Naive B cell (primary cell): ENCODE measurements at regions not wholly inside any gene's neighbourhood (a gene's known extent, or its start where the extent isn't known, plus 50 kb on each side); places are given as distances from the start of the nearest gene placed in this dataset.
"Not testable (repeated sequence)": the region's sequence is repeated elsewhere in the genome, so short reads cannot be mapped to it uniquely, and the experiment has no call there.

Experiments used
- ATAC-seq, 2 donors: fragments of 150-1000 bp; cut with Tn5 transposase; 2 replicates each; pipeline ENCODE4 v1.10.0; 2021; ENCODE audit warnings: low read depth in 2 of 2, mild to moderate bottlenecking in 2 of 2, moderate library complexity in 2 of 2
- DNase-seq: peaks from one replicate; pipeline ENCODE4 v3.0.0; 2022
- H3K27ac Mint-ChIP-seq, 6 donors: one replicate each; pipeline ENCODE4 v1.8.0; 2020 to 2022; ENCODE audit warnings: mild to moderate bottlenecking in 6 of 6, mixed read lengths in 6 of 6, moderate library complexity in 5 of 6, inconsistent platforms in 2 of 6
- H3K27me3 Mint-ChIP-seq, 3 donors: one replicate each; pipeline ENCODE4 v1.8.0; 2021 to 2022; ENCODE audit warnings: mixed read lengths in 3 of 3, mild to moderate bottlenecking in 1 of 3
- H3K36me3 Mint-ChIP-seq, 2 donors: one replicate each; pipeline ENCODE4 v1.8.0; 2020 to 2022; ENCODE audit warnings: mixed read lengths in 2 of 2, inconsistent platforms in 1 of 2, mild to moderate bottlenecking in 1 of 2
- H3K4me1 Mint-ChIP-seq, 3 donors: one replicate each; pipeline ENCODE4 v1.8.0; 2020 to 2022; ENCODE audit warnings: mixed read lengths in 3 of 3, inconsistent platforms in 1 of 3, mild to moderate bottlenecking in 1 of 3, moderate library complexity in 1 of 3
- H3K4me3 Mint-ChIP-seq, 8 donors: one replicate each; pipeline ENCODE4 v1.8.0; 2020 to 2022; ENCODE audit warnings: mild to moderate bottlenecking in 8 of 8, mixed read lengths in 8 of 8, moderate library complexity in 8 of 8, inconsistent platforms in 2 of 8
- H3K9me3 Mint-ChIP-seq, 7 donors: one replicate each; pipeline ENCODE4 v1.8.0; 2020 to 2022; ENCODE audit warnings: mixed read lengths in 7 of 7, mild to moderate bottlenecking in 5 of 7, inconsistent platforms in 2 of 7, moderate library complexity in 1 of 7

DNA sequence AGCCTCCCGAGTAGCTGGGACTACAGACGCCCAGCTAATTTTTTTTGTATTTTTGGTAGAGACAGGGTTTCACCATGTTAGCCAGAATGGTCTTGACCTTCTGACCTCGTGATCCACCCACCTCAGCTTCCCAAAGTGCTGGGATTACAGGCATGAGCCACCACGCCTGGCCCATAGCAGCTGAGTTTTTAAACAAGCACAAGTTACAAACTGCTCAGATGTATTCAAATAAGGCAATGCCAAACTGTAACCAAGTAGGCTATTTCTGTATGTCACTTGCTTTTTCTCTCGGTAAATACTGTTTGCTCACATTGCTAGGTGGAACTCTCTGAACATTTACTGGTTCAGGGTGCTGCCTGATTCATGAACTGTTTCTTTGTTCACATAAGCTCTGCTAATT, 799.3 kb upstream of the NUDT12 start:
- H3K27me3 Mint-ChIP-seq, result no peaks in the 10 kb centered on the region
- H3K9me3 Mint-ChIP-seq, result peaks cover 0 to 4% (median 0%) of the 10 kb centered on the region in 7 donors
- no peak overlapping the region for H3K27ac Mint-ChIP-seq
- H3K4me3 Mint-ChIP-seq, result no peak overlapping the region
- no peak for ATAC-seq
- no peak for DNase-seq
- no peaks in the 10 kb centered on the region for H3K4me1 Mint-ChIP-seq
- no peaks in the 10 kb centered on the region for H3K36me3 Mint-ChIP-seq

DNA sequence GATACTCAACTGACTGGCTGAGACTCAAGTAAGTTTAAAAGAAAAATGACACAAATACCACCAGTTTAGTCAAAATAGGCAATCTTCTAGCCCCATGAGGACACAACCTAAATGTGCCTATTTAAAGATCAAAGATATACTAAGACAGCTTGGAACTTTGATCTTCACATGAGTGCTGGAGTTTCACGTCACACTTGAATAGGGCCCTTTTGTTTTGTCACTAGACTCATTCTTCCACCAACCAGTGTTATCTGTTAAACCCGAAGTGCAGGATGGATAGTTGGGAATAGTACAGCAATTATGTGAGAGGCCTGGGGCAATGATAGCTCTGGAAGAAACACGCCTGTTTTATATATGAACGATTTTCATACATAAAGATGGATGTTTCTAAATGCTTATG, 792.8 kb upstream of the NUDT12 start:
- no peaks in the 10 kb centered on the region for H3K36me3 Mint-ChIP-seq
- H3K9me3 Mint-ChIP-seq, result no peaks in the 10 kb centered on the region
- no peak overlapping the region for H3K4me3 Mint-ChIP-seq

DNA sequence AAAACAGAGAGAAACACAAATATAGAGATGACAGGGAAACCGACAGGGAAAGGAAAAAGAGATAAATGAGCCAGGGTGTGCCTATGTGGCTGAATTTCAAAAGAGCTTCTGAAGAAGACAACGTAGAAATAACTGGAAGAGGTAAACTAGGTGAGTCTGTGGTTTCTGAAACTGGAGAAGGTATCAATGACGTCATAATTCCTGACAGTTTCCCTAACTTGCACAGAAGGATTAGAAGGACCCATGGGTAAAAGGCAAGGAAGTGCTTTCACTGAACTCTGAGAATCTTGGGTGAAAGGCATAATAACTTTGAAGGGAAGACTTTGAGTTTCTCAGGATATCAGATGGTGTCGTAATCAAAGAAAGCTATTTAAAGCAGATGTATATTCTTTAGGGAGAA, 790.8 kb upstream of the NUDT12 start:
- Mint-ChIP-seq H3K4me1 (no peaks in the 10 kb centered on the region), H3K9me3 (peaks cover 0 to 5% (median 0%) of the 10 kb centered on the region in 7 donors), H3K27me3 (no peaks in the 10 kb centered on the region), H3K4me3 (no peak overlapping the region), H3K27ac (no peak overlapping the region), H3K36me3 (no peaks in the 10 kb centered on the region)
- no peak for DNase-seq
- no peak for ATAC-seq

More for the DNA sequence above, 792.8 kb upstream of the NUDT12 start:
- H3K27me3 Mint-ChIP-seq, result no peaks in the 10 kb centered on the region
- no peak for ATAC-seq
- no peak for DNase-seq
- H3K4me1 Mint-ChIP-seq, result no peaks in the 10 kb centered on the region
- H3K27ac Mint-ChIP-seq, result no peak overlapping the region

DNA sequence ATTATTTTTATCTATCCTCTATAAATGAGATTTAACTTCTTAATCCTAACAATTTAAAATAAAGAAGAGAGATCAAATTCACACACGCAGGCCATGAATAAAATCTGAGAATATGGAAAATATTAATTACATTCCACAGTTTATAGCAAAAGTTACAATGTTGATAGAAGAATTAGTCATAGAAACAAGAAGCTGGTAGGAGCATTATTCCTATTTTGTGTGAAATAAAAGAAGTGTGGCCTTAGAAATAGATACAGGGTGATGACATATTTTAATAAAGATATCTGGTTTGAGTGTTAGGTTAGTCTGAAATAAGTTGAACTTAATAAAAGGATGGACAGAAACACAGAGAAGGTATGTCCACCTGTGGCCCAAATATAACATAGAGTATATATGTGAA, 790.4 kb upstream of the NUDT12 start:
- DNase-seq, result no peak
- Mint-ChIP-seq H3K4me1 (no peaks in the 10 kb centered on the region), H3K27me3 (no peaks in the 10 kb centered on the region), H3K4me3 (no peak overlapping the region), H3K27ac (no peak overlapping the region), H3K36me3 (no peaks in the 10 kb centered on the region), H3K9me3 (peaks cover 0 to 5% (median 0%) of the 10 kb centered on the region in 7 donors)
- ATAC-seq, result no peak

DNA sequence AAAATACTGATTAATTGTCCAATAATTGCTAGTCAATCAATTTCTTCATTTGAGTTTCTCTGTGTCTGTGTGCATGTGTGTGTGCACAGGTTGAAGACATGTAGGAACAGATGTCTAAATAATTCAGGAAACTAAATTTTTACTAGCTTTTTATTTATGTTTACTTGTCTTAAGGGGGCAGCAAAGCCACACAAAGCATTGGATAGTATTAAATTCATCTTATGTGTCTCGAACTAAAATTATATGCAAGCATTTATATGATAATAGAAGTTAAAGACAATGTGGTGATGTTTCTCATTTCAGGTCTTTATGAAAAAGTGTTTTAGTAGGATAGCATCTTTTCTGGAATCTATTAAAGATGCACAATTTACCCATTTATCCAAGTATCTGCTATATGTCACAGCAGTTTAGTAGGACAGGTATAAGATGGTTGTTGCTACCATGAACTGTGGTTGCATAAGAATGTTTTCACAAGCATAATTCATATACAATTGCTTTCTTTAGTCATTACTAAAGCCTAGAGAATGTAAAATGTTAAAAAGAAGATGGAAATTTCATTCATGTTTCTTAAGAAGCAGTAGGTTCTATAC, 784.6 kb upstream of the NUDT12 start:
- ATAC-seq (no peak), DNase-seq (no peak)
- no peak overlapping the region for H3K4me3 Mint-ChIP-seq
- no peaks in the 10 kb centered on the region for H3K27me3 Mint-ChIP-seq
- no peak overlapping the region for H3K27ac Mint-ChIP-seq
- peaks cover 0 to 5% (median 0%) of the 10 kb centered on the region in 7 donors for H3K9me3 Mint-ChIP-seq
- no peaks in the 10 kb centered on the region for H3K36me3 Mint-ChIP-seq
- no peaks in the 10 kb centered on the region for H3K4me1 Mint-ChIP-seq

DNA sequence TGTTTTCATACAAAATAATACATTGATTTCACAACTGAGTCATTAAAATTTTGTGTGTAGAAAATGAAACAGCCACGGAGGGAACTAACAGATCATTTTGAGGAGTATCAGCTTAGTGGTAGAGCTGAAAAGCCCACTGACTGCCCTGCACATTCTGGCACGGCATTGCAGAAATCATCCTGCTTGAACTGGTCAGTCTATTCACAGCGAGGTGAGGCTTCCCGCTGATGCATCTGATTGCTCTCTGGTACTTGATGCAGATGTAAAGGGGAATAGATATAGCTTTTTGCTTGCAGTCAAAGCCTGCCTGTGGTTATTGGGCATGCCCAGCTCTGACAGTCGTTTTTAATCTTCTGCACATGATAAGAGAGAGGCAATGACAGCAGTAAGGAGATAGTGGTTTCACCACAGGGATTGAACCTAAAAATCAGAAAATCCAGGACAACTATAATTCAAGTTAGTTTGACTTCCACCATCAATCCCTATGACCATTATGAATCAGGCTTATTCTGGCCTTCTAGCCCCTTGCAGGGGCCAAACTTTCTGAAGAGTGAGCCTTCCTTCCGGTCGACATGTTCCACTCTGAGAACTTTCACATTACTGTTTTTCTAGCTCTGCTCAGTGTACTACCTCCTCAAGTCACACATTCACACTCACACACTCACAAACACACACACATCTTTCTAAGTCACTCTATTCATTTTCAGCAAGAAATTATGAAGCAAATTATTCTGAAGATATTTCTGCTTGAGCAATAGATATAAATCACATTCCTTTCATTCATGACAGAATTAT, 782.8 kb upstream of the NUDT12 start:
- no peaks in the 10 kb centered on the region for H3K27me3 Mint-ChIP-seq
- H3K4me3 Mint-ChIP-seq, result no peak overlapping the region
- DNase-seq, result no peak
- H3K4me1 Mint-ChIP-seq, result no peaks in the 10 kb centered on the region
- no peak overlapping the region for H3K27ac Mint-ChIP-seq
- no peak for ATAC-seq
- H3K9me3 Mint-ChIP-seq, result peaks cover 0 to 5% (median 0%) of the 10 kb centered on the region in 7 donors
- H3K36me3 Mint-ChIP-seq, result no peaks in the 10 kb centered on the region

DNA sequence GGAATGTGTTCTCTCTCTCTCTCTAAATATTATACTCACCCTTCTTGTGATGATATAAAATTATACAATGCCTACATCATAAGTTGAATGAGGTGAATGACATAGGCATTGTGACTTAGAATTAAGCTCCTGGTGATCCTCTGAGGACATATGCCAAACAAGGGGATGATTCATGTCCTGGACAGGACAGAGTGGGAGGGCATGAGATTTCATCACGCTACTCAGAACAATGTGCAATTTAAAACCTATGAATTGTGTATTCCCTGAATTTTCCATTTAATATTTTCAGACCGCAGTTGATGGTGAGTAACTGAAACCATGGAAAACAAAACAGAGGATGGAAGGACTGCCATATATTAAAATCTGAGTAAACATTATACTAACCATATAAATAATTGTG, 782.2 kb upstream of the NUDT12 start:
- H3K4me1 Mint-ChIP-seq, result no peaks in the 10 kb centered on the region
- peaks cover 0 to 5% (median 0%) of the 10 kb centered on the region in 7 donors for H3K9me3 Mint-ChIP-seq
- no peak for DNase-seq
- no peak overlapping the region for H3K4me3 Mint-ChIP-seq
- no peaks in the 10 kb centered on the region for H3K27me3 Mint-ChIP-seq
- H3K36me3 Mint-ChIP-seq, result no peaks in the 10 kb centered on the region
- no peak overlapping the region for H3K27ac Mint-ChIP-seq
- no peak for ATAC-seq

DNA sequence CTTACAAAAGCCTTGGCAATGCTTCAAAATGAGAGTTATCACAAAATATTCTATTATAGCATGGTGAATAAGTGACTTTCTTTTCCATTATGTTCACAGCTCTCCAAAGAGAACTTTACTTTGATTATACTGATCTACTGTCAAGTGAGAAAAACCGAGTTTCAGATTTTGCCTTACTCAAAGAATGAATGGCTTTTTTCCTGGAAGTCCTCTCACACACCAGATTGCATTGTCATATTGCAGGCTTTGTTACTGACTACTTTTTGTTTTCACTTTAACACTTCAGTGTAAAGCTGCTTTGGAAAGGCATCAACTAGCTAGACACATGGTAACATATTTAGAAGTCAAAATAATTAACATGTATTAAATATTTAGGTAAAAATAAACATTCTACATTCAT, 765.2 kb upstream of the NUDT12 start:
- Mint-ChIP-seq H3K9me3 (peaks cover 0 to 4% (median 0%) of the 10 kb centered on the region in 7 donors), H3K27me3 (no peaks in the 10 kb centered on the region), H3K4me1 (no peaks in the 10 kb centered on the region), H3K27ac (no peak overlapping the region), H3K36me3 (no peaks in the 10 kb centered on the region), H3K4me3 (no peak overlapping the region)
- DNase-seq (no peak), ATAC-seq (no peak)

DNA sequence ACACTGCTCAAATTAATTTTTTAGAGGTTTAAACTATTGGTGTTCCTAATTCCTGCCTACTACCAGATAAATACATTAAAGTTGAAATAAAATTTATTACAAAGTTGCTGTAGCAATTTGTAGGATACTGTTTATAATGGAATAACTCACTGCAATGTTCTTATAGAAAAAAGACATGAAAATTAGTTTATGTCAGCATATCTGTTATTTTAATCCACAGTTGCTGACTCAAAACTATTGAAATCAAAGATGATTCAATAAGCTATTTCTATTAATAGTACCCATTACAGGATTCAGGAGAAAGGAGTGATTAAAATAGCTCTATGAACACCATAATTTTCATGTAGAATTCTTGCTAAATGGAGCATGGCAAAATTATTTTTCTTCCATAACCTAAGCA, 764.4 kb upstream of the NUDT12 start:
- ATAC-seq, result no peak
- no peak overlapping the region for H3K27ac Mint-ChIP-seq
- H3K9me3 Mint-ChIP-seq, result peaks cover 0 to 4% (median 0%) of the 10 kb centered on the region in 7 donors
- no peak for DNase-seq
- no peaks in the 10 kb centered on the region for H3K4me1 Mint-ChIP-seq
- H3K36me3 Mint-ChIP-seq, result no peaks in the 10 kb centered on the region
- no peaks in the 10 kb centered on the region for H3K27me3 Mint-ChIP-seq
- H3K4me3 Mint-ChIP-seq, result no peak overlapping the region

DNA sequence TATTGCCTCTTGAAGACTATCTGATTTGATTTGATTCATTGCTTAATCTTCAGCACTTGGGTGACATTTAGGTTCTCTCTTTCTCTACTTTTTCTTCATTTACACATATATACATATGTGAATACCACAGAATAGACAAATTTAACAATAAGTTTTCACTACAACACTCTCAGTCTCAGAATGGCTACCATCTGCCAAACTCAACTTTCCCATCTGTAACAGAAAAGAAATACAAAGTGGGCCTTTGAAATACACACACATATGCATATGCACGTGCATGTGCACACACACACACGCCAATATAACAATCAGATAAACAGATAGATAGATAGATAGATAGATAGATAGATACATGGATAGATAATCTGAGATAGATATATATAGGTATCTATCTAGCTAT, 762.8 kb upstream of the NUDT12 start:
- Mint-ChIP-seq H3K9me3 (peaks cover 0 to 4% (median 0%) of the 10 kb centered on the region in 7 donors), H3K4me1 (no peaks in the 10 kb centered on the region), H3K27ac (no peak overlapping the region), H3K4me3 (no peak overlapping the region), H3K27me3 (no peaks in the 10 kb centered on the region), H3K36me3 (no peaks in the 10 kb centered on the region)
- no peak for ATAC-seq
- DNase-seq, result no peak

DNA sequence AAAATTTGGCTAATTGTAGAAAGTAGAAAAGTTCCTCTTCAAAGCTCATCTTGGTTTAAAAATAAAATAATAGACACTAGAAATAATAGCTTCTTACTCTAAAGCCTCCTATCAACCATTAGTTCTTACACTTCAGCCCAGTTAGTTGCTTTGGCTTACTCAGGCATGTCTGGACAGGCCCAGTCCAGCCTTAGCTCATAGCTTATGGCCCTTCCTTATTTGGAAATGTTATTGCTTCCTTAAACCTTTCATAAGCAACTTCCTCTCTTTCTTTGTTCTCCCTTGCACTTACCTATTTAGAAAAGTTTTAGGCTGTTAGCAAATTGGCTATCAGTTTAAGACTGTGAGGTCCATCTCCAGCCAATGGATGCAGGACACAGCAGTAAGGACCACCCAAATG, 754.1 kb upstream of the NUDT12 start:
- H3K36me3 Mint-ChIP-seq, ATAC-seq, H3K9me3 Mint-ChIP-seq: not testable (repeated sequence)

DNA sequence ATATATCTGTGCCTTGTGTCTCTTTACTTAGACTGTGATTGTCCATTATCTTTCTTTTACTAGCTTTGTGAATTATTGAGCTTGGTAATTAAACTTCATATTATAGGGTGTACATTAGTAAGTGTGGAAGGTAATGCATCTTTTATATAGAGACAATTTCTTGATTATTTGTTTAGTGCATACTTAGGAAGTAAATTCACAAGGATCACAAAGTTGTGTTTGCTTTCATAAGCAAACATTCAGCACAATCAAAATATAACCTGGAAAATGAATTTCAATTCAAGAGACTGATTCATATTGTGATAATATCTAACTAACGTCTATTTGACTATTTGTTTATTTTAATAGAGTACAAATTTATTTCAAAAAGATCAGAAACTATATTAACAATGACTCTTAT, 749.9 kb upstream of the NUDT12 start:
- Mint-ChIP-seq H3K4me3 (no peak overlapping the region), H3K27ac (no peak overlapping the region), H3K4me1 (no peaks in the 10 kb centered on the region), H3K27me3 (no peaks in the 10 kb centered on the region), H3K36me3 (no peaks in the 10 kb centered on the region), H3K9me3 (peaks cover 0 to 5% (median 2%) of the 10 kb centered on the region in 7 donors)
- no peak for ATAC-seq
- no peak for DNase-seq

More for the DNA sequence above, 754.1 kb upstream of the NUDT12 start:
- H3K4me3 Mint-ChIP-seq, H3K27me3 Mint-ChIP-seq, H3K27ac Mint-ChIP-seq, DNase-seq, H3K4me1 Mint-ChIP-seq: not testable (repeated sequence)

DNA sequence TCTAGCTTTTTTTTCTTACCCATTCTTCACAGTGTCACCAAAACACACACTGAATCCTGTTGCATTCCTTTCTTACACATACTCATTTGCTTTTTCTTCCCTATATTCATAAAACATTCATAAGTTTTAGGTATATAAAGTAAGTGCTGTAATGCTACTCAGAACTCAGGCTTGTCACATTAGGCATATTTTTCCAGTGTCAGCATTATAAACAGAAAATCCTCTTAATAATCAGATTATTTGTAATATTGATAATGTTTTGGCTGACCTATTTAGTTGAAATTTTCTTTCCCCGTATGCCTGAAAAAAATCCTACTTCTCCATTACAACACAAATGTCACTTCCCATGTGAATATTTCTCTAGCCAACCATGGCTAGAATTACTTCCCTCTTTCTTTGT, 743.0 kb upstream of the NUDT12 start:
- no peak for ATAC-seq
- DNase-seq, result no peak
- H3K4me1 Mint-ChIP-seq, result no peaks in the 10 kb centered on the region
- H3K27ac Mint-ChIP-seq, result no peak overlapping the region
- no peak overlapping the region for H3K4me3 Mint-ChIP-seq
- H3K27me3 Mint-ChIP-seq, result no peaks in the 10 kb centered on the region
- H3K36me3 Mint-ChIP-seq, result no peaks in the 10 kb centered on the region
- peaks cover 0 to 4% (median 0%) of the 10 kb centered on the region in 7 donors for H3K9me3 Mint-ChIP-seq

DNA sequence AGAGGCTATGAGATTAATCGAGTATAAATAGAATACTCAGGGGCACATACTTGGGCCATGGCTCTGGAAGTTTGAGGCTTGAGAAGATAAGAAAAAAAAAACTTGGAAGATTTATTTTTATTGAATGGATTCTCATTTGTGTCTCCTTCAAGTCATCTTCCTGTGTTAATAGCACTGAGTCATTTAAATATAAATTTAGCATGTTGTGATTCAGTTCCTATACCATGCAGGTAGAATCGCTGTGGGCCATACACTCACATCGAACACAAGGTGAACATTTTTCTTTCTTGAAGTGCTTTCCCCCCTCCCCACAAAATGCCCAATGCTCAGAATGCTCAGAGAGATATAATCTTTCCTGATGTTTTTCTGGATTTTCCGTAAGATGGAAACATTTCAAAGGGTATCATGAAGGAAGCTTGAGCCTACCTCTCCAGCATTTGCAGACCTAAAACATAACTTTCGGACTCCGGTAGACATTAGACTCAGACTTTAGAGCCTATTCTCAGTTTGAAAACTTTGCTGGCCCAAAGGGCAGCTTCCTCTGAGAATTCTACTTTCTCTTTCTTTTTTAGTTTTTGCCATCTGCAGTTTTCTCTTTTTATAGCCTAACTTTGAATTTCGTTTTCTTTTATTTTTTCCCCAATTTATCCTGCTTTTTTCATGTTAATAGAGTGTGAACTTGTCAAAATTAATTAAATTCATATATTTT, 737.6 kb upstream of the NUDT12 start:
- ATAC-seq (no peak), DNase-seq (no peak)
- H3K27ac Mint-ChIP-seq, result no peak overlapping the region
- no peaks in the 10 kb centered on the region for H3K36me3 Mint-ChIP-seq
- peaks cover 0 to 11% (median 2%) of the 10 kb centered on the region in 7 donors for H3K9me3 Mint-ChIP-seq
- H3K4me3 Mint-ChIP-seq, result no peak overlapping the region
- no peaks in the 10 kb centered on the region for H3K27me3 Mint-ChIP-seq
- H3K4me1 Mint-ChIP-seq, result no peaks in the 10 kb centered on the region
